Right renal pelvis (tissue), 4 donors: ENCODE measurements at regions not wholly inside any gene's neighbourhood (a gene's known extent, or its start where the extent isn't known, plus 50 kb on each side); places are given as distances from the start of the nearest gene placed in this dataset.

Source experiments
- DNase-seq, 4 donors: peaks; one replicate each; pipeline ENCODE4 v3.0.0-alpha.2; 2013; ENCODE audit warnings: low read depth in 4 of 4, low spot score in 3 of 4, missing footprints in 1 of 4

DNA sequence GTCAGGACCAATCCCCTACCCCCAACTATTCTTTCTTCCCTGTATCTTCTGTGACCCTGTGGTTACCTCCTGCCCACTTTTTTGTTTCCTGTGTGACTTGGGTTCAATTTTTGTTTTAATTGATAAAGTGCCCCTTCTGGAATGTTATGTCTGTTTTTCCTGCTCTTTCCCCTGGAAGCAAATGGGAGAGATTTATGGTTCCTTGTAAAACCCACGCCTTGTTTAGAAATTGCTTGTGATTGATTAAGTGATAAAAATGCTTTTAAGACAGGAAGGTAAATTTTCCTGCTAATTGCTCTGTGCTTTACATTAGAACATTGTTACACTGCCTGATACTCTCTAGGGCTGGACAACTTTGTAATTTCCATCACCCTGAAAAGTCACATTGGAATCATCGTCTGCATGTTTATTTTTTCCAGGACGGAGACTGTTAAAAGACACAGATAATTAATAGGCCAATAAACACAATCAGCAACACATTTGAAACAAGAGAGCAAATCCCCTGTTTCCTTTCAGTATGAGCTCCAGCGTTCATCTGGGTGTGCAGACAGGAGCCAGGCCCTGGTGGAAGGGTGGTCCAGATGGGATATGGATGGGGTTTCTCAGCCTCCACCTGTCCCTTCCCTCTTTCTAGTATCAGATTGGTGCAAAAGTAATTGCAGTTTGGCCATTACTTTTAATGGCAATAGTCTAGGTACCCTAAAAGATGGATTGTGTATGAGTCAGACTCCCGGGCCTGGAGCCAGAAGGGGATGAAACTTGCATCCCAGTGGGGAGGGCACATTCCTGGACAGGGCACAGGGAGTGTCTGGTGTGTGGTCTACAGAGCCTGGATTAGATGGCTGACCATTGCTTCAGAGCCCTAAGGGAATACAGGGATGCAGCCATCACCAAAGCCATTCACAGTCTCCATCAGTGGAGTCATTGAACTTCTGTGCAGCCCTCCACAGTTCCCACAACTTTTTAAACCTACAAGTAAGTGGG is 58.1 kb upstream of the AGBL1 start:
- DNase-seq: no peak

DNA sequence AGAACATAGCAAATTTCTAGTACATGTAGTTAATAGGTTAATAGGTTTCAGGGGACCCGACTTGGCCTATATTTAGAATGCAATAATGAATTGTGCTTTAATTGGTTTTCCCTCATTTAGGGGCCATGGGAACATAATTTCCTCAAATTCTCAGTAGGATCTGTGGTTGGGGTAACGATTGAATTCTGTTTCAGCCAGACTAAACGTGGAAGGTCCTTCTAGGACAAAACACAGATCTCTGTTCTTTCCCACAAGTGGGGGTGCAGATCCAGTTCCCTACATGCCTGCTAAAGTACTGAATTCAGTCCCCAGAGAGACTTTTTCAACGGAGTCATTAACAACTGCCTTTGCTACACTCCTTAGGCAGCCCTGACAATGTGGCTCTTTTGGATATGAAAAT is 50.7 kb upstream of the AGBL1 start:
- no peak for DNase-seq
